ENCODE measurements at regions not wholly inside any gene's neighbourhood (a gene's known extent, or its start where the extent isn't known, plus 50 kb on each side); places are given as distances from the start of the nearest gene placed in this dataset.
A peak's percentile ranks its signal among the peaks of the same experiment; 100 is the strongest.

- no peak for DNase-seq
Measured at GRCh38 chr15:85943151-85943550, 136.5 kb upstream of the AGBL1 start.

- DNase-seq, result no peak
Measured at GRCh38 chr15:85943791-85944190, 135.9 kb upstream of the AGBL1 start.

- no peak for DNase-seq
Measured at GRCh38 chr15:85947021-85947420, 132.7 kb upstream of the AGBL1 start.

- DNase-seq, result no peak
Measured at GRCh38 chr15:85947936-85948335, 131.7 kb upstream of the AGBL1 start.

- peak; percentile 17 for DNase-seq
Measured at GRCh38 chr15:85950101-85950500, 129.6 kb upstream of the AGBL1 start.

GRCh38 chr15:85954586-85954985, 125.1 kb upstream of the AGBL1 start:
- no peak for DNase-seq

- DNase-seq, result no peak
Measured at GRCh38 chr15:85955501-85956391, 123.9 kb upstream of the AGBL1 start.

- DNase-seq, result peak; percentile 34
Measured at GRCh38 chr15:85956532-85957275, 123.0 kb upstream of the AGBL1 start.

- no peak for DNase-seq
Measured at GRCh38 chr15:85959611-85960010, 120.1 kb upstream of the AGBL1 start.

GRCh38 chr15:85960381-85960780, 119.3 kb upstream of the AGBL1 start:
- DNase-seq, result no peak

- DNase-seq, result no peak
Measured at GRCh38 chr15:85961821-85962220, 117.8 kb upstream of the AGBL1 start.

- DNase-seq, result no peak
Measured at GRCh38 chr15:85963262-85963760, 116.4 kb upstream of the AGBL1 start.

GRCh38 chr15:85964471-85964870, 115.2 kb upstream of the AGBL1 start:
- DNase-seq, result no peak

- no peak for DNase-seq
Measured at GRCh38 chr15:85967553-85967952, 112.1 kb upstream of the AGBL1 start.

GRCh38 chr15:85972805-85973540, 106.7 kb upstream of the AGBL1 start:
- DNase-seq, result peak; percentile 5

- DNase-seq, result no peak
Measured at GRCh38 chr15:85973584-85974347, 105.9 kb upstream of the AGBL1 start.

- no peak for DNase-seq
Measured at GRCh38 chr15:85974348-85974705, 105.3 kb upstream of the AGBL1 start.

GRCh38 chr15:85974742-85975141, 104.9 kb upstream of the AGBL1 start:
- no peak for DNase-seq

- DNase-seq, result no peak
Measured at GRCh38 chr15:85976102-85976501, 103.6 kb upstream of the AGBL1 start.

- no peak for DNase-seq
Measured at GRCh38 chr15:85976986-85977385, 102.7 kb upstream of the AGBL1 start.

- no peak for DNase-seq
Measured at GRCh38 chr15:85977586-85977985, 102.1 kb upstream of the AGBL1 start.

GRCh38 chr15:85979929-85980328, 99.7 kb upstream of the AGBL1 start:
- DNase-seq, result no peak

GRCh38 chr15:85980946-85981345, 98.7 kb upstream of the AGBL1 start:
- no peak for DNase-seq
